Epidermal melanocyte (primary cell): ENCODE measurements at regions not wholly inside any gene's neighbourhood (a gene's known extent, or its start where the extent isn't known, plus 50 kb on each side); places are given as distances from the start of the nearest gene placed in this dataset.
"Not testable (repeated sequence)": the region's sequence is repeated elsewhere in the genome, so short reads cannot be mapped to it uniquely, and the experiment has no call there.

Experiments used
- DNase-seq: peaks from one replicate; pipeline ENCODE4 v3.0.0; 2011; ENCODE audit warnings: low spot score; ENCODE audit not compliant: insufficient read length

DNA sequence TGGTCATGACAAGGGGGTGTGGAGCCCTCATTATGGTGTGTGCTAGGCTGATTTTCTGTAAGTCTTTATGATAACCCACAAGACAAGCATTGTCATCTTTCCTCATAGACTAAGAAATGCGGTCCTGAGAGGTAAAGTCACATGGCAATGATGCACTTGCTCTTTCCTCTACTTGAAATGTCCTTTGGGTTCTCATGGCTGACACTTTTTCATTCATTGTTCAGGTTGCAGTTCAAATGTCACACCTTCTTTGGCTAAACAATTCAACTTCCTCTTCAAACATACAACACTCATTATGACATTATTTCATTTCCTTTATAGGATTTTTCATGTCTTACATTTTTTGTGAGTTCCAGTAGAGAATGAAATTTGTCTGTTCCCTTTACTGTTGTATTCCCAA is 323.6 kb upstream of the PRR16 start:
- DNase-seq, result no peak

DNA sequence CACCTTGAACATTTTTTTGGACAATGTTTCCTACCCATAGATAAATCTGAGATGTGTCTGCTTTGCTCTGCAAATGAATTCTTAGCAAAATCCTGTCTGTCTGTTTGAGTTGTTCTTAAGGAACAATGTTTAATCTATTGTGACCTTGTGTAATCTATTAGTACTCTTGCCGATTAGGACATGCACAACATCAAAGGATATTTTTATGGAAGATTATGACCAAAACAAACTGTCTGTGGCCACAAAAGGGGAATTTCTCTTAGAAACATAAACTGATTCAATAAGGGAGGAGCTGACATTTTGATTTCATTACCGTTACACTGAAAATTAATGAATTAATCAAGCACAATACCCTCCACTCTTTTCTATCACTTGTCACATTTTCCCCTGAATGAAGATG is 323.0 kb upstream of the PRR16 start:
- no peak for DNase-seq

DNA sequence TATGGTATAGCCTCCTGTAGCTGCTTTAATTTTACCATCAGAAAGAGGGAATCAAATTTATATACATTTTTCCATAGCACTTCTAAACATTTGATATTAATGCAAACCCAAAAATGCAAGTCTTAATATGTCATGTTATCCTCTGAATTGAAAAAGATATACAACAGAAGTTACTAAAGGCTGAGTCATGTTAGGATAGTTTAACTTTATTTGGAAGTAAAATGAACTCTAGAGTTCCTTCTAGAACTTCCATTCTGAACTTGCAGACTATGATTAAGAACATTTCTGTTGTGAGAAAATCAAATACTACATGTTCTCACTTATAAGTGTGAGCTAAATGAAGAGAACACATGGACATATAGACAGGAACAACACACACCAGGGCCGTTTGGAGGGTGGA is 317.3 kb upstream of the PRR16 start:
- no peak for DNase-seq

DNA sequence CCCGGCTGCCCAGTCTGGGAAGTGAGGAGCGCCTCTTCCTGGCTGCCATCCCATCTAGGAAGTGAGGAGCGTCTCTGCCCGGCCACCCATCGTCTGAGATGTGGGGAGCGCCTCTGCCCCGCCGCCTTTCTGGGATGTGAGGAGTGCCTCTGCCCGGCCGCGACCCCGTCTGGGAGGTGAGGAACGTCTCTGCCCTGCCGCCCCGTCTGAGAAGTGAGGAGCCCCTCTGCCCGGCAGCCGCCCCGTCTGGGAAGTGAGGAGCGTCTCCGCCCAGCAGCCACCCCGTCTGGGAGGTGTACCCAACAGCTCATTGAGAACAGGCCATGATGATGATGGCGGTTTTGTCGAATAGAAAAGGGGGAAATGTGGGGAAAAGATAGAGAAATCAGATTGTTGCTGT is 316.2 kb upstream of the PRR16 start:
- not testable (repeated sequence) for DNase-seq

DNA sequence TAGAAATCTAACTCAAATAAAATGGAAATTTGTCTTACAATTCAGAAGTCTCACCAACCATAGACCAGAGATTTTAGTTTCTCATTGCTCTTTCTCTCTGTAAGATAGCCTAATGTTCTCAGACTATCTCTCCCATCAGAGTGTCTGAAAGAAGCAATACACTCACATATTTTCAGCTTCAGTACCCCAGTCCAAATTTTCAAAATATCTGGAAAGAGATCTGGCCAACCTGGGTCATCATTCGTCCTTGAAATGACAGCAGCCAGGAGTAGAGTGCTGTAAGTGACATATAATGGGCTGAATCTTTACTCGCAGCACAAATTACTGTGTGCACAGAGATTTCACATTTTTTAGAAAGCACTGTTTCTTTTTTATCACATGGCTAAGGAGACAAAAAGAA is 313.3 kb upstream of the PRR16 start:
- no peak for DNase-seq

DNA sequence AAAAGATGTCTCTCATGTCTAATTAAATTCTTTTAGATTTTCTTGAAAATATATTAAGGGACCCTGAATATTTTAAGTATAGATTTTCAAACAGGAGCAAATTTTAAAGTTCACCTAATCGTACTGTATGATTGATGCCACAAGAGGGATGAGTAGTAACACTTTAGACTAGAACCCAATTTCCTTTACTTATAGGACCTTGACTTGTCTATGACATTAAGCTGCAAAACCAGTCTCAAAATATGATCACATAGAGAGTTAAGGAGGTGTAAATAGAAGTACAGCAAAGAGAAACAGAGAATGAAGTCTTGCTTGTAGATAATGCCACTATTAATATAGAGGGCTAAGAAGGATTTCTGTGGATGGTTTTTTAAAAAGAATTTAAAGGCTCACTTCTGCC is 312.9 kb upstream of the PRR16 start:
- no peak for DNase-seq

DNA sequence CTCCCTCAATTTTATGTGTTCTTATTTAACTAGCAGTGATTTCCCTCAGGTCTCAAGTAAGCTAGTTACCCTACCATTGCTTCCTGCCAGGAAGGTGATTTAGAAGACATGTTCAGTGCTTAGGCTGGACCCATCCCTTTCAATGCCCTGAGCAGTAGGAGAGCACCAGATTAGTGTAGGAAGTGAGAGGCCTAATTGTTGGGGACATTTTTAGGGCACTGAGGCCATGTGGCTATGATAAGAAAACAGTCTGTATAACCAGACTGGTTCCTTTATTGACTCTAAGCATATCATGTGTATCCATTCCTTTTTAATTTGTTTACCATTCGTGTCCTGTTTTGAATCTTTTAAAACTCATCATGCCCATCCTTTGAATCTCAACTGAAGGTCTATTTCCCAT is 312.3 kb upstream of the PRR16 start:
- DNase-seq, result no peak

DNA sequence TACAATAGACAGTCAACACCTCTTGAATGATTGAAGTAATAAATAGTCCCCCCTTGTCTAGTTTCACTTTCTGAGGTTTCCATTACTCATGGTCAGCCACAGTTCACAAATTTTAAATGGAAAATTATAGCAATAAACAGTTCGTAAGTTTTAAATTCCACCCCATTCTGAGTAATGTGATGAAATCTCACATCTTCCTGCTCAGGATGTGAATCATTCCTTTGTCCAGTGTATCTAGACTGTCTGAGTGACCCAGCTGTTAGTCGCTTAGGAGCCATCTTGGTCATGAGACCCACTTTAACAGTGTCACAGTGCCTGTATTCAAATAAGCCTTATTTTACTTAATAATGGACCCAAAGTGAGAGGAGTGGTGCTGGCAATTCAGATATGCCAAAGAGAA is 311.6 kb upstream of the PRR16 start:
- DNase-seq, result peak; percentile 18

DNA sequence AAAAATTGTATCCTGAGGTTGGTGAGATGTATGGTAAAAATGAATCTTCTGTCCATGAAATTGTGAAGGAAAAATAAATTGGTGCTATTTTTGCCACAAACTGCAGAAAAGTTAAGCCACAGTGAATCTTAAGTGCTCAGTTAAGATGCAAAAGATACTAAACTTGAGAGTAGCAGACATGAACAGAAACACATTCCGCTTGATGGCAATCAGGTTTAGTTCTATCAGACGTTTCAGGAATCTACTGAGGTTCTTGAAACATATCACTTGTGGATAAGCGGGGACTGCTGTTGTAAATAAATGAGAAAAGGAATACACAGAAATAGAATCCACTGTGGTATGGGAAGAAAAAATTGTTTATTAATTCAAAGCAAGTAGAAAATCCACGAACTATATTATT is 311.2 kb upstream of the PRR16 start:
- no peak for DNase-seq

DNA sequence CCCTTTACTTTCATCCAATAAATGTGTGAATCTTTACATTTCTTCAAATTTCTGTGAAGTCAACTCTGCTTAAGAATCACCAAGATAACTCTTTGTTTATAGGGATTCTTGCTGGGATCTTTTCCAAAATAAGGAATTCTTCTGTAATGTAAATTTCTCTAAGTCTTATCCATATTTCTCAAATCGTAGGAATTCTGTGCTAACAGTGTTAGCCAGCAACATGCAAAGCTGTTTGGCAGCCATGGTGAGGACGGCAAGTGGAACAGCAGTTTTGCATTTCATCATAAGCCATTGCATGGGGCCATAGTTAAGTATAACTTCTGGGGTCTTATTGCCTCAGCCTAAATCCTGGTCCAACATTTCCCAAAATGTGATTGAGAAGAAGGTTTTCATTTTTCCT is 310.5 kb upstream of the PRR16 start:
- no peak for DNase-seq

DNA sequence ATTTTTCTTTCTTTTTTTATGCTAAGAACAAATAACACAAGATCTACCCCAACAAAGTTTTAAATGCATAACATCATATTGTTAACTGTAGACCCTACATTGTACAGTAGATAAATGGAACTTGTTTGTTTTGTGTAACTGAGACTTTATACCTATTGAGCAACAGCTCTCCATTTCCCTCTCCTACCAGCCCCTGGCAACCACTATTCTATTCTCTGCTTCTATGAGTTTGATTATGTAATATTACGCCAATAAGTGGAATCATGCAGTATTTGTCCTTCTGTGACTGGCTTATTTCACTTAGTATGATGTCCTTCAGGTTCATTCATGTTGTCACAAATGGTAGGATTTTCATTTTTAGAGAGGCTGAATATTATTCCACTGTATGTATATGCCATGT is 308.2 kb upstream of the PRR16 start:
- no peak for DNase-seq

DNA sequence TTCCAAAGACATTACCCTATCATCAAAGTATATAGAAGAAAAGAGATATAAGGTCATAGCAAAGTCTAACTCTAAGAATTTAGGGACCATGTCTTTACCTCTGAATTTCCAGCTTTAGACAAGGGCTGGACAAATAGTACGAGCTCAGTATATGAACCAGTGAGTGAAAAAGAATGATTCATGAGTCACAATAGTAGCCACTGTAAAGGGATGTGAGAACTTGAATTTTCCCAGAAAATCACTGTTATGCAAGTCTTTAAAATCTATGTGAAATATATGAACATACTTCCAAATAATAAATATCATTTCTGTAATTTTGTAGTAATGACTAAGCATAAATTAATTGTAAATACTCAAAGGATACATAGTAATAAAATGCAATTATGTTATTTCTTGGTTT is 305.9 kb upstream of the PRR16 start:
- DNase-seq, result no peak

DNA sequence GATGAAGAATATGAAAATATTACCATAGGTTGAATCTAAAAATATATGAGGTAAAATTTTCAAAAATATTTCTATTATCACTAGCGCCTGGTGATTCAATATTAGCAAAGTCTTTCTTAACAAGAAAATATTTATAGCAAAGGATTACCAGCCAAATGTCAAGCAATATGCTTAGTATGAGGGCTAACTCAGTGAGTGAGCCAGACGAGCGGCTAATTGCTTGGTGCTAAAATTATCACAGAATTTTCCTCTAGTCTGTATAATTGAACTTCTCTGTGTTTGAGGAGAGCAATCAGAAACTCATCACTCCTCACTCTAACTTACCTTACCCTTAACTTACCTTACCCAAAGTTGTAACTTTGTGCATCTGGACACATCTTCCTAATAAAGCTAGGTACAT is 304.9 kb upstream of the PRR16 start:
- DNase-seq, result no peak

DNA sequence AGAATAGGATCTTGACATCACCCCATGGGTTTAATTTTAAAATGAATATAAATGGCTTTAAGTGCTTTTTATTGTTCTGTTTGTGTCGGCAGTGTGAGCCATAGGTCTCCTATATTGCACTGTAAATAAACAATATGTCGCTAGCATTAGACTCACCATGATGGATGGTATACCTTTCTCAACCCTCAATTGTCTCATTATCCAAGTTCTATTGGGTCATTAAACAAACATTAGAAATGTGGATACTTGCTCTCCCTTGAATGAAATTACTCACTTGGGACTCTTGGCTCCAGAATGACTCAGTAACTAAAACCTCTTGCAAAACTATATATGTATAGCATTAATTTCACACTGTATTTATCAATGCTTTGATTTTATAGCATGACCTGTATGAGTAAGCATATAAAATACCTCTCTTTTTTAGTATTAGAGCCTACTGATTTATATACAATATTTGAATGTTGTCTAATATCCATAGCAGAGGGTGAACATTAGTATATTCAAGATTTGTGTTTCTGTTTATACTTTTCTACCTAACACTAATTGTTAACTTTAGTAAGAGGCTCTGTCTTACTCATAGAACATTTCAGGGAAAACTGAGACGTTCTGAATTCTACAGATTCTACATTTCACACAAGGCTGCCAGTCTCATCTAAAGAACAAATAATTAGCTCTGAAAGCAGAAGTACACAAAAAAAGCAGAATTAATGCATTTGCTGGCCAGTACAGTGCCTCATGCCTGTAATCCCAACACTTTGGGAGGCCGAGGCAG is 303.8 kb upstream of the PRR16 start:
- DNase-seq, result no peak

DNA sequence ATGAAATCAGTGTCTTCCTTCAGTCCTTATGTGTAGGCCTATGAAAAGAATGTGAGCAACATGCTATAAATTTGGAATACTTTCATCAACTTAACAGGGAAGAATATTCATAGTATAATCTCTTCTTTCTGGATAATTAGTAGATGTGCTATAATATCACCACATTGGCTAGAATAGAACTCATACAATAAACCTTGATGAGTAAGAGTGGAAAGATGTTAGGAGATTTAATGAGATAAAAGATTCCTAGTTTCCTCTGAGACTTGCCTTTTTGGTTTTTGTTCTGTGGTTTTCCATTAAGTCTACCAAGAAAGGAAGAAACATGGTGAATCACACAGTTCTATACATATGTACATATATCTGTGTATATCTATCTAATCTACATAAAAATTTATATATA is 301.8 kb upstream of the PRR16 start:
- no peak for DNase-seq

DNA sequence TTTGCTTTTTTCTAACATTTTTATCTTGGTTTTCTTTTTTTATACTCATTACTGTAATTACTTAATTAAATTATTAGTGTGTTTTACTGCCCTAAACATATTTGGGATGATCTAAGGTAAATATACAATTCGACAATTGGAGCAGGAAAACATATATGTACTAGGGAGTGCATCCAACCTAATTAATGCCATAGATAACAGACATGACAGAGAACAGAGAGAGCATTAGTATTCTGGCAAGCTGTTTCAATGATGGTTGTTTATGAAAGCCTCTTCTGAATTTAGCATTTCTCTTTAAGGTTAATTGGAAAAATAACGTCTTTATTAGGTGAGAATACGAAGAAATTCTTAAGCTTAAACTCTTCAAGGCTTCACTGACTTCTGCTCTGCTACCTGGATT is 300.1 kb upstream of the PRR16 start:
- no peak for DNase-seq

DNA sequence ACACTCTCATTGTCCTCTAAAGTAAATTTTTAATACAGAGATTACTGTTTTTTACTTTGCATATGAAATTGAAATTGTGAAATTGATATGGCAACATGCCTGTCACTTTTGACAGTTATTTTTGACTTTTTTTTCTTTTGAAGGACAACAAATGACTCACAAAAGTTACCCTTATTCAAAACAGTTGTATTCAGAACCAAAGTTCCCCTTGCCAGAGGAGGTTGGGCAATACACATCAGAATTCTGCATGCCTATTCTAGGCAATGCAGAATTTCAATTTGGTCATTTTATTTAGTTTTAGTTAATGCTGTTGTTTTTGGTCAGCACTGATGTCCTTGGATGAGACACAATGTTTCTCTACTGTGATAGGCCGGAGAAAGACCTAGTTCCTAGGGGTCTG is 299.1 kb upstream of the PRR16 start:
- no peak for DNase-seq

DNA sequence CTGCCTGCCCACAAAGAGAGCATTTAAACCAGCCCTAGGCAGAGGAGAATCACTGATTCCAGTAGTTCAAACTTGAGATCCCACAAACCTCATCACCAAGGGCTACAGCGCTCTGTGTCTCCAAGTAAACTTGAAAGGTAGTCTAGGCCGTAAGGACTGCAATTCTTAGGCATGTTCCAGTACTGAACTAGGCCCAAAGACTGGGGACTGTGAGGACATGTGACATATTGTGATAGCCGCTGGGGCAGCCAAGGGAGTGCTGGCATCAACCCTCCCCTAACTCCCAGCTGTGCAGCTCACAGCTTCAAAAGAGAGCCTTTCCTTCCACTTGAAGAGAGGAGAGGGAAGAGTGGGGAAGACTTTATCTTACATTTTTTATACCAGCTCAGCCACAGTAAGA is 291.0 kb upstream of the PRR16 start:
- no peak for DNase-seq

DNA sequence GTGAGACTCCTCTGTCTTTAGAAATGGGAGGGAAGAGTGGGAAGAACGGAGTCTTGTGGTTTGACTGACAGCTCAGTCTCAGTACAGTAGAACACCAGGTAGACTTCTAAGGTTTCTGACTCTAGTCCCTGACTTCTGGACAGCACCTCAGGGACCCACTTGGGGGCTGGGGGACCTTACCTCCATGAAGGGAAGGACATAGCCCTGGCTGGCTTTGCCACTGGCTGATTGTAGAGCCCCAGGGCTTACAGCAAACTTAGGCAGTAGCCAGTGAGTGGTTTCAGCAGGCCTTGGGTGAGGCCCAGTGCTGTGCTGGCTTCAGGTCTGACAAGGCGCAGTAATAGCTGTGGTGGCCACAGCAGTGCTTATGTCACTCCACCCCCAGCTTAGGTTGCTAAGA is 290.0 kb upstream of the PRR16 start:
- no peak for DNase-seq

DNA sequence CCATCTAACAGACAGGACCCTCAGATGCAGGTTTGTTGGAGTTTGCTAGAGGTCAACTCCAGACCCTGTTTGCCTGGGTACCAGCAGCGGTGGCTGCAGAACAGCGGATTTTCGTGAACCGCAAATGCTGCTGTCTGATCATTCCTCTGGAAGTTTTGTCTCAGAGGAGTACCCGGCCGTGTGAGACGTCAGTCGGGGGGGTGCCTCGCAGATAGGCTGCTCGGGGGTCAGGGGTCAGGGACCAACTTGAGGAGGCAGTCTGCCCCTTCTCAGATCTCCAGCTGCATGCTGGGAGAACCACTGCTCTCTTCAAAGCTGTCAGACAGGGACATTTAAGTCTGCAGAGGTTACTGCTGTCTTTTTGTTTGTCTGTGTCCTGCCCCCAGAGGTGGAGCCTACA is 282.9 kb upstream of the PRR16 start:
- not testable (repeated sequence) for DNase-seq

DNA sequence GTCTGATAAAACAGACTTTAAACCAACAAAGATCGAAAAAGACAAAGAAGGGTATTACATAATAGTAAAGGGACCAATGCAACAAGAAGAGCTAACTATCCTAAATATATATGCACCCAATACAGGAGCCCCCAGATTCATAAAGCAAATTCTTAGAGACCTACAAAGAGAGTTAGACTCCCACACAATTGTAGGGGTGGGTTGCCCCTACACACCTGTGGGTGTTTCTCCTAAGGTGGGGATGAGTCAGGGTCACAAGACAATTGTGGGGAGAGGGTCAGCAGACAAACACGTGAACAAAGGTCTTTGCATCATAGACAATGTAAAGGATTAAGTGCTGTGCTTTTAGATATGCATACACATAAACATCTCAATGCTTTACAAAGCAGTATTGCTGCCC is 269.4 kb upstream of the PRR16 start:
- DNase-seq, result not testable (repeated sequence)

DNA sequence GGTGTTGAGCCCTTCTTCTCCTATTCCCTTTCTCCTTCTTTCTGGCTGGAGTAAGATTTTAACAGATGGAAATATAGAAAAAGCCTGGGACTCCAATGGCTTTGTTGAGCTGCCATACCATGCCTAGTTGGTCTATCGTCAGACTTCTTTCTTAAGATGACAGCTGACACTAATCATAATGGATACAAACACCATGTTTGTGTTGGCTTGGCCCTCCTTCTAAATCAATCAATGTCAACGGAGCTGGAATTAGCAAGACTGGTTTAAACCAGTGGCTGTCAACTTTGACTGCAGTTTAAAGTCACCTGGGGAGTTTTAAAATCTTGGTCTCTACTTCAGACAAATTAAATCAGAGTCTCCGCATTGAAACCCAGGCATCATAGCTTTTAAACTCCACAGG is 264.5 kb upstream of the PRR16 start:
- DNase-seq, result no peak

DNA sequence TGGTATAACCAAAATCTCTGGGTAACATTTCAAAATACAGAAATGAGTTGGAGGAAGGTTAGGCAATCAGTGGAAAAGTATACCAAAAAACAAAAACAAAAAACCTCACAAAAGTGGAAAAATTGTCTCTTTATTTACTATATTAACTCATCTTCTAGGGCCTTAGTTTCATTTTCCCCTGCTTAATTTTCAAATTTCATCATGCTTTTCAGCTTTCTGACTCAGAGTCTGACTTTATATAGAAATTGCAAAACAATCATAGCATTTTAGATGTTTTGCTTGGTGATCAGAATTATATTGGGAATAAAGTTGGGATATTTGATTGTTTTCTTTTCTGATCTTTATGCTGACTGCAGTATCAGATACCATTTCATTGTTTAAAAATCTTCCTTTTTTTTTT is 257.0 kb upstream of the PRR16 start:
- no peak for DNase-seq

DNA sequence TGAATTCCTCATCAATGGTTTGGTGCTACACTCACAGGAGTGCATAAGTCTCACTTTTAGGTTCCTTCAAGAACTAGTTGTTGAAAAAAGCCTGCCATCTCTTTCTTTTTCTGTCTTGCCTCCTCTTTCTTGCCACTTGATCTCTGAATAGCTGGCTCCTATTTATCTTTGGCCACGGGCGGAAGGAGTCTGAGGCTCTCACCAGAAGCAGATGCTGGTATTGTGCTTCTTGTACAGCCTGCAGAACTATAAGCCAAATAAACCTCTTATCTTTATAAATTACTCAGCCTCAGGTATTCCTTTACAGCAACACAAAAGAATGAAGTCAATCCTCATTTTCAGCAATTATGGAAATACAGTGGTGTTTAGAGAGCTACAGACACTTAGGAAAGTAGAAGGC is 247.1 kb upstream of the PRR16 start:
- no peak for DNase-seq
